GM19239 (cell line): ENCODE measurements at regions not wholly inside any gene's neighbourhood (a gene's known extent, or its start where the extent isn't known, plus 50 kb on each side); places are given as distances from the start of the nearest gene placed in this dataset.

Source experiments
- DNase-seq: peaks from one replicate; pipeline ENCODE4 v3.0.0; 2011; ENCODE audit warnings: low spot score; ENCODE audit not compliant: insufficient read length
- FAIRE-seq: peaks from 2 replicates; lab custom pipeline; 2011; peaks lifted over from hg19 to GRCh38; lab: Jason Lieb, UNC

DNA sequence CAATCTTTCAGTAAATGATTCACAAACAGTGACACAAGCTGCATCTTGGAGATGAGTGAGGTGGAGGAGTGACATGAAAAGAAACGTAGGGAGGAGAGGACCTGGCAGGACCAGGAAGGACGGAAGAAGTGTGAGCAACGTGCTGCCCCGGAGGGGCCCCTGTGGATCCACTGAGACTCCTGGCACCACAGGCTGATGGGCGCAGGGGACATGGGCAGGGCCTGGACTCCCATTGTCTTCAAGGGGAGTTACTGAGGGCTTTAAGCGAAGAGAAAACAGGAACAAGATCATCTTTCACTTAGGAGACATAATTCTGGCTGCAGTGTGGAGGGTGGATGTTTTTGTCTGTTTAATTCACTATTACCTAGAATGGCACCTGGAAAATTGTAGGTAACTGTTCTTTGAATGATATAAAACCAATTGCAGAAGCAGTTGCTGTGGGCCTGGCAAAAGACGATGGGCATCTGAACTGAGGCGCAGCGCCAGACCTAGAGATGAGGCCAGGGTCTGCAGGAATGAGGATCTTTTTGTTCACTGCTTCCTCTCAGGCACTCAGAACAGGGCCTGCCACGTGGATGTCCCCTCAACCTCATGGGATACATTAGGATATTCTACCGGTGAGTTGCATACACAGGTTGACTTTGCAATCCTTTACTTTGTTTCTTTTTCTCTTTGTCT lies 156.4 kb downstream of the TMEM18 start:
- no peak for DNase-seq
- no peak for FAIRE-seq

DNA sequence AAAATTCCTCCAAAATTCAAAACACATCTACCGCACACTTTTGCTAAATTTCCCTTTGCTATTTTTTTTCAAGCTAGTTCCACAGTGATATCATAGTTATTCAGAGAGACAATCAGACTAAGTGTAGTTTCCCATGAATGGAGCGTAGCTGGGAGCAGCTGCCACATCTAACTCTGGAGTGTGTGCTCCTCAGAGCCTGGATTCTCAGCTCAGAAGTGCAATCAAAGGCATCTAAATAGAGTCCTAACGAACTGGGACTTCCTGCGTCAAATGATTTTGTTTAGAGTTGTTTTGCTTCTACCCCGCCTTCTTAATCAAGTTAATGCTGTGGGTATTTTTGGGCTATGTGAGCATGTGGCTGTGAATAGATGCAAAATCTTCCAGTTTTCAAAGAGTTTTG lies 160.3 kb downstream of the TMEM18 start:
- DNase-seq (no peak), FAIRE-seq (no peak)

DNA sequence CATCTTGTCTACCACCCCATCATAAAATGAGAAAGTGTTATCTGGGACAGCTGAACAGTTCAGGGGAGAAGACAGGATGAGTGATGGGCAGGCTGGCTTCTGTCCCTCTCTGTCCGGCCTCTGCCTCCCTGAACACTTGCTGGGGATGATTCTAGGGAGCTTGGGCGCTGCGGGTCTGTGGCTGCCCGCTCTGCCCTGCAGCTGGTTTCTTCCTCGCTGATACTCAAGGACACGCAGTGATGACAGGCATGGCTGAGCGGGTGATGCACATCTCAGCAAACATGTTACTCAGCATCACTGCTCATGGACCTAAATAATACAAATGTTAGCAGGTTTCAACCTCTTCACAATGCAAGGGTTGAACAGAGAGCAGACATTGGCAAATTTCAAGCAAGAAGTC lies 161.1 kb downstream of the TMEM18 start:
- DNase-seq (no peak), FAIRE-seq (no peak)

DNA sequence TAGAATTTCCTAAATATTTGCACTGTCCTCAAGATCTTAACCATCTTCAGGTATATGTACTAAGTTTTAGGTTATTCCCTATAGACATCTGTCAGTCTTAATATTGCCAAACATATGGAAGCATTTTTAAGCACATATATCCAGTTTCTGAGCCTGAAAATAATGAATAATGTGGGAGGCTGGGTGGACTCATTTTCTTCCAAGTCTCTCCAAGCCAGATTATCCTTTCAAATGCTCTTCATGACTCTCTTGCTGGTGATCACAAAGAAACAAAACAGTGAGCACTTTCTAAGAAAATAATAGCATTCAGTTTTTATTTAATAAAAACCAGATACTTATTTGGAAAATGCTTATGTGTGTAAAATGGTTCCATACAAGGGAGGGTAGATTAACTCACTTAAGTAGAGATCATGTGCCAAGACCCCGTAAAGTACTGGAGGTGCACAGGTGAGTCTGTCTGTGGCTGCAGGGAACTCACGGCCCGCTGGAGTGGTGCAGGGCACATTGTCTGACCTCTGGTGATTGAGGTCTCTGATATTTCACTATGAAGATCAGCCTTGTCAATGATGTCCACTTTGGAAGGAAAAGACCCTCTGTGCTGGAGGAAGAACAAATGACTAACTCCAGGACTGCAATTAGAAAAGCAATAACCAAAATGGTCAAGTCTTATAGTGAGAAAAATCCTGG lies 161.6 kb downstream of the TMEM18 start:
- DNase-seq = no peak
- no peak for FAIRE-seq

DNA sequence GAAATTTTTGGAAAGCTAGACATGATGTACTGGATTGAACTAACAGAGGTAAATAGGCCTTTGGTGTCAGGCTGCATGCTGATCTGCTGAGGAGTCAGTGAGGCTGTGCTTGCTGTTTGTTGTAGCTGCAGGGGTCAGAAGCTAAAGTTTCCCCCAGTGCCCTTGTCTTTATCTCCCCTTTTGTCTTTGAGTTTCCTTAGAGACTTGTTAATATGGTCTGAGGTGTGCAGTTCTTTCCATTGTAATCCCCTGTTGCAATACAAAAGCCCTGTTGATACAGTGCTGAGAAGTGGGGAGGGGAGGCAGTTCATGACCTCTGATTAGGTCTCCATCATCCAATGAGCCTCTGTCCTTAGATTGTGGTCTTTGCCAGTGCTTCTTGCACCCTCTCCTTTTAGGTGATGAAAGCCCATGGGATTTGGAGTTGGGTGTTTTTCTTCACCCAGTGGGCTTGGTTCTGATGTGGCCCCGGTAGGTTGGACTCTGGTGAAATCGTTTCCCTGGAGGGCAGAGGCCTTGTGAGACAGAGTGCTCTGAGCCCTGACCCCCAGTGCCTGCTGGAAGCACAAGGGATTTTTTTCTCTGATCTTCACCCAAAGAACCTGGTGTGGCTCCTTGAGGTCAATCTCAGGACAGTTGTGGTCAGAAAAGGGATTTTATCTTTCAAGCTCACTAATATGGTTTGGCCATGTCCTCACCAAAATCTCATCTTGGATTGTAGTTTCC lies 163.1 kb downstream of the TMEM18 start:
- FAIRE-seq (no peak), DNase-seq (no peak)

DNA sequence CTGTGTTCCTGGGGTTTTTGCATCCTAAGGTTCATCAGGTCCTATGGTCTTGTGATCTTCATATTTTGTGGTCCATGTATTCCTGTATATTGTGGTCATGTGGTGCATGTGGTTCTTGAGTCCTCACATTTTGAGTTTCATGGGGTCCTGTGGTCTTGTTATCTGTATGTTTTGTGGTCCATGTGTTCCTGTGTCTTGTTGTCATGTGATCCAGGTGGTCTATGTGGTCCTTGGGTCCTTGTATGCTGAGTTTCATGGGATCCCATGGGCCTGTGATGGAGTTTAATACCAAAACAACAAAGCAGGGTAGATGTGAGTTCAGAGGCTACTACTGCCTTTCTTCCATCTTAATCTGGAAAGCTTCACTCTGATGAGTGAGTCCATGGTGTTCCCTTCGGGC lies 166.4 kb downstream of the TMEM18 start:
- FAIRE-seq (no peak), DNase-seq (no peak)

DNA sequence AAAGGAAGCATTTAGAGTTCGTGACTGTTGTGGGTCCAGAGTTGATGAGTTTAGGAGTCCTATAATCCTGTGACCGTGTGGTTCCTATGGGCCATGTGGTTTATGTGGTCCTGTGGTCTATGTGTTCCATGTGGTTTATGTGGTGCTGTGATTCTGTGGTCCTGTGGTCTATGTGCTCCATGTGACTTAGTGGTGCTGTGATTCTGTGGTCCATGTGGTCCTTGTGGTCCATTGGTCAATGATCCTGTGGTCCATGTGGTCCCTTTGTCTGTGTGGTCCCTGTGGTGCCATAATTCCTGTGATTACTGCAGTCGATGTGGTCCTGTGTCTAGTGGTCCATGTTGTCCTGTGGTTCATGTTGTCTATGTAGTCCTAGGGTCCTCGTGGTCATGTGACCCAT lies 167.3 kb downstream of the TMEM18 start:
- DNase-seq = no peak
- no peak for FAIRE-seq

DNA sequence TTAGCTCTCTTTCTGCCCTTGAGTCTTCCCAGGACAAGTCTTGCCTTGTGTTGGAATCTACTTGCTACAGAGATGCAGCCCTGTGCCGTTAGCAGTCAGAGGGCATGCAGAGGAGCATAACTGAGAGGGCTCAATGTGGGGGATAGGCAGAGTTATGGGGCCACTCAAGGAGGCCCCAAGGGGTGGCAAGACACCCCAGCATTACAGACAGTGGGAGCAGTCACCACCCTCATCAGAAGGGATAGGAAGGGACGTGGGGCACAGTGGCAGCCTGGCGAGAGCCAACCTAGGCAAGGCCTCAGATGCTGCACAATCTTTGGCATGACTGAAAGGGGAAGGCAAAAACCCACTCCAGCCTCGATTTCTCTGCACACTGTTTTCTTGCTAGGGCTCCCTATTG lies 169.1 kb downstream of the TMEM18 start:
- DNase-seq (no peak), FAIRE-seq (no peak)

DNA sequence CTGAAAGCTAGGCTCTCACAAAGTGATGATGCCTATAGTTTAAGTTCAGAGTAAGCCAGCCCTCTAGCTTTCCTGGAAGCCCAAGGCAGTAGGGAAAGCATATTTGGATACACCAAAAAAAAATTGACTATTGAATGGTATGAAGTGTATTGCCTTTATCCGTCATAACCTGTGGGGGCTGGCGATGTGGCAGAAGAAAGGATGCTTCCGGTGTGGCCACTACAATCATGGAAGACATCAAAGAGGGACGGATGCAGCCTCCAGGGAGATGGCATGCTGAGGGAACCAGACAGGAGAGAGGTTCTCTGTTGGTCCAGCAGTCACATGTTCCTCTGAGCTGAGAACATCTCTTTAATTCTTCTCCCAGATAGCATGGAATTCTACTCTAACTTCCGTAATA lies 170.3 kb downstream of the TMEM18 start:
- no peak for FAIRE-seq
- no peak for DNase-seq

DNA sequence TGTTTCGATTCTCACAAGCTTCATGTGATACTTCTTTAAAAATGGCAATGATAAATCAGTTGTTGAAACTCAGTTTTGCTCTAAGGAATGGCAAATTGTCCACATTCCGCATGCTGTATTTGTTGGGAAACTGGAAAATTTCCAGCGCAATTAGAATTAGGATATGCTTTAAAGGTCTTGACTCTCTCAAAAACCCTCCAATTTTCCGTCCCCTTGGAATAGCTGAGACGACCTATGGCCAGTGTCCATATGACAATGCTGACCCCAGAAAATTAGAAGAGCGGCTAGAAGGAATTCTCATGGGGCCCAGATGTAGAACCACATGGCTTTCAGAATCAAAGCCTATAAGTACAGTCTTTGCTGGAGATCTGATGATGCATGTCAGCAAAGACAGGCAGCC lies 170.8 kb downstream of the TMEM18 start:
- FAIRE-seq = no peak
- DNase-seq = no peak

DNA sequence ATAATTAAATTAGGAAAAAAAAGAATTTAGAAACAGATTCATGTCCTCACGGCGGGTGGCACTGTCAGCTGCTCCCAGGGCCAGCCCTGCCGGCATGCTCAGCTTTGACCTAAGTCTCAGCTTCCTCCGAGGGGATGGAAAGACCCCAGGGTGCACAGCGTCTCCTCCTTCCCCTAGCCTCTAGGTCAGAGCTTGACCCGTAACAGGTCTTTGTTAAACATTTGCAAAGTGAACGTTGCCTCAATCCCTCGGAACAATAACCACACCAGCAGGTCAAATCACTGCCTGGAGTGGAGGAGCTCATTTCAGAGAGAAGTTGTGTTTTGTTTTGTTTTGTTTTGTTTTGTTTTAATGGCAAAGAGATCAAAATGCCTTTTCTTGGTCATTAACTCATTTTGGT lies 171.3 kb downstream of the TMEM18 start:
- FAIRE-seq (no peak), DNase-seq (no peak)

DNA sequence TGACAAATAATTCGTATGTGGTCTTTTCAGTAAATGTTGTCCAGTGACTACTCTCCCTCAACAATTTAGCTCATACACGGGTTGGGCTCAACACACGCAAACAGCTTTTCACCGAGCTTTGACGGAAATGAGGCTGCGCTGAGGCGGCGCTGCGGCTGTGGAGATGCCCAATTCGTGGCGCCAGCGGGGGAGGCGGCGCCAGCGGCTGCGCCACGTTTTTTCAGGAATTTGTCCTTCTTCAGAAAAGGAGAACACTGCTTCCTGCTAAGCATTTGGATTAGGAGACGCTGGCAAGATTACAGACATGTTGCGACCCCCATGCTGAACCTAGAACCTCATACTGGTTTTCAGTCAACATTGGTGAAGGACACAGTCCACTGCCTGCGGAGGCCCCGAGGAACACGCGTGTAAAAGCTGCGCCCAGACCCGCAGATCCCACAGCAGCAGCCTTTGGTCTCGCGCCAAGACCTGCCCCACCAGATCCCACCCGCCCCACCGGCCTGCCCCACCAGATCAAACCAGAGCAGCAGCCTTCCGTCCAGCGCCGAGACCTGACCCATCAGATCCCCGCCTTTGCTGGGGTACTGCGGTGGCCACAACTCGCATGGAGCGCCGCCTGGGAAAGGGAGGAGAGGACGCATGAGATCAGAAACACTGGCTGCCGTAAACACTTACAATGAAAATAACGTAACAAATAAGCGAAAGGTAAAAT lies 173.8 kb downstream of the TMEM18 start:
- DNase-seq = no peak
- FAIRE-seq = no peak

DNA sequence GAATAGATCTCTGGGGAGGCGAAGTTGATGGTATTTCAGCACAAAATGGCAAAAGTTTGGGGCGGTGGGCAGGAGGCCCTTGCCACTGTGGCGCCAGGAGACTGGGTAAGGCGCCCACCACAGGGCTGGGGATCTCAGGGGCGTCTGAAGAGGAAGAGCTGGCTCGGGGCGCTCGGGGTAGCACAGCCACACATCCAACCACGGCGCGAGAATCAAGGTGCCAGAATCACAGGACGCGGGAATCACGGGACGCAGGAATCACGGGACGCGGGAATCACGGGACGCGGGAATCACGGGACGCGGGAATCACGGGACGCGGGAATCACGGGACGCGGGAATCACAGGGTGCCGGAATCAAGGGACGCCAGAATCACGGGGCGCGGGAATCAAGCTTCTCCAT lies 174.4 kb downstream of the TMEM18 start:
- no peak for FAIRE-seq
- no peak for DNase-seq

DNA sequence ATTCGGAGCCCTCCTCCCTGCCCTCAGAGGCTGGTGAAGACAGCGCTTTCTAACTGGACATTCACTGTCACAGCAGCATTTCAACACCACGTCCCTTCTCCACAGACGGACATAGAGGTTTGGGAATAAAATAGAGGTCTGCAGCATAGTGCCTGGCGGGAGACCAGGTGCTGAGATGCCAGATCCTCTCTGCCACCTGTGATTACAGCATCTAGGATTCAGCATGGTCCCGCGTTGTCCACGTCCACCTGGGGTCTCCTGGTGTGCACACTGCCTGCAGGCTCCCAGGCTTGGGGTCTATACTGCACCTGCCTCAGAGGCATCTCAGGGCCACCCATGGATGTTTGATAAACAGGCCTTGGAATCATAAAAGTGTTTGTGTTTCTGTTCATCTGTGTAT lies 175.5 kb downstream of the TMEM18 start:
- FAIRE-seq (no peak), DNase-seq (no peak)

DNA sequence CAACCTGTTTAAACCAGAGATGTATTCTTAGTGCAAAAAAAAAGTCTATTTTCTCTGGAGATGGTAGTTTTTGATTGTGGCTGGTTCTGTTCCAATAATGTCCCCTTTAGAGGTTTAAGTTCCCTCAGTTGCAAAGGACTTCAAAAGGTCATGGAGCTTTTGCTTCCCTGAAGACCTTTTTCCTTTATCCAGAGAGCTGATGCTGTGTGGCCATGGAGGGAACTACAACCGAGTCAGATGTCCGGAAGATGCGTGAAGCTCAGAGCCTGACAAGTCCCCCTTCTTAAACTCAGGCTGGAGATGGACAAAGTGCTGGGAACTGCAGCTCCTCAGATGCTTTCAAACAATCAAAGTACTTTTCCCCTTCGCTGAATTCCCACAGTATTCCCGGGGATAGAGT lies 176.1 kb downstream of the TMEM18 start:
- no peak for FAIRE-seq
- DNase-seq = no peak

DNA sequence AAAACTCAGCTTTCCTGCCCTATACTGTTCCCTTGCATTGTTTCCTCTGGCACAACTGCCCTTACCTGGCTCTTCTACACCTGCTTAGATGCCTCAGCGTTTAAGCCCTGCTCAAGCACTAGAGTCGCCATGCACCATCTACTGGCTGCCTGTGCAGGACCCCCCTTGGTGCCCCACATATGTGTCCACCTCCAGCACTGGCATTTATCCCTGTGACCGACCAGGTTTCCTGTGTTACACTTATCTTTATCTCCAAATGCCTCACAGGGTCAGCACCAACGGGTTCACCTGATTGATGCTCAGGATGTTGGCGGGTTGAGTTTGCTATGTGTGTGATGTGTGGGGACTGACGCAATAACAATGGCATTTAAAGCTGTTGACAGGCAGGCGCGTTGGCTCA lies 177.5 kb downstream of the TMEM18 start:
- FAIRE-seq (no peak), DNase-seq (no peak)

DNA sequence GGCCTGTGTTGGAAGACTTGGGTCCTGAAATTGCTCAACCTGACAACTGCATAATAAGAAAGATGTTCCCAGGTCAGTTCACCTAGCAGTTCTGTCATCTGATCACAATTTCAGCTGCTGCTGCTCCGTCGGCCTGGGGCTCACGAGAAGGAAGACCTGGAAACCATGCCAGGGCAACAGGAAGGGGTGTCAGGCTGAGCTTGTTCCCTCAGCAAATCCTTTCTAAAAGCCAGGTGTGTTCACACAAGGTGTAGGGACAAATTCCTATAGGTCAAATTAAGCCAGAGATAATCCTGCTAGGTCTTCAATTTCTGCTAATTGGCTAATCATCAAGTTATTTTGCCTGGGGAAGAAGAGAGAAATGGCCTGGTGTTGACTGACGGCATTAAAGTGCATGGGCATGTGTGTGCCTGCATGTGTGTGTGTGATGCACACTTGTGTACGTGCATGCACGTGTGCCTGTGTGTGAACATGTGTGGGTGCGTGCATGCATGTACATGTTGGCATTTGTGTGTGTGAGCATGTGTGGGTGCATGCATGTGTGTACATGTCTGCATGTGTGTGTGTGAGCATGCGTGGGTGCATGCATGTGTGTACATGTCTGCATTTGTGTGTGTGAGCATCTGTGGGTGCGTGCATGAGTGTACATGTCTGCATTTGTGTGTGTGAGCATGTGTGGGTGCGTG lies 178.6 kb downstream of the TMEM18 start:
- DNase-seq = no peak
- FAIRE-seq = no peak

DNA sequence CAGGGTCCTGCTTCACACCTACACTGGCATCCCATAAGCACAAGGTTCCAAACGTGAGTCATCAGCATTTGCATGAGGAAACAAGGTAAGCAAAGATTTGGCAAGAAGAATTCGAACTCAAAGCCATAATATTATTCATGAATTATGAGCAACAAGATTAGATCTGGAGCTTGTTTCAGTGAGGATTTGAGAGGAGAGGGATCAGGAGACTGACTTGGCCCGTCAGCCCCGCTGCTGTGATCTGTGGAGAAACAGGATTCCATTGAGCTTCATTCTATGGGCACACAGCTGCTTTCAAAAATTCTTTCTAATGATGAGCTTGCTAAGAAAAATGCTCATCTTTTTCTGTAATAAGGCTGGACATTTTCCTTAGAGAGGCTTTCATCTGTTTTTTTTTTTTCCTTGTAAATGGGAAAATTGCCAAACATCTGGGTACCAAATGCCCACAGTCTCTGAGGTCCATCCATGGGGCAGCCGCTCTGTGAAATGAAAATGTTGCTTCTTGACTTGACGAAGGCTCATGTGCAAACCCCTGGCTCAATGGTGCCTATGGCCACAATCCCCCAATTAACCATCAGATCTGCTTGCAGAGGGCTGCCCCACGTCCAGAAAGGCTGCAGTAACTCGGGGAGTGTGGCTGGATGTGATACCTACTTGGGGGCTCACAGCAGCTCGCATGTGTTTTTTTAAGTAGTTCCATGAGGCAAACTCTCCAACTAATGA lies 179.3 kb downstream of the TMEM18 start:
- no peak for FAIRE-seq
- no peak for DNase-seq

DNA sequence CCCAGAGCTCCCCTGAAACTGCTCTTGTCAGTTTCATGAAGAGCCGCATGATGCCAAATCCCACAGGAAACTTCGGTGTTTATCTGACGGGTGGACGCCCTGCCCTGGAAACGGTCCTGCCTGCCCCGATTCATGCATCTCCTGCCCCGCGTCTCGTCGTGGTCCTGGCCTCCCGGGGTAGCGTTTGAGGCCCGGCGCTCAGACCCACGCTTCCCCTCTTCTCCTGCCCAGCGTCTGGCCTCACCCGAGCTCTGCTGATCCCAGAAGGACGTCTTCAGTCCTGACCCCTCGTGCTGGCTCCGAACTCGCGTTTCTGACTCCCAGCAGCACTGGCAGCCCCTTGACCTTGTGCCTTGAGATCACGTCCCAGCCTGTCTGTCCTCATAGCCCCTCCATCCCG lies 180.5 kb downstream of the TMEM18 start:
- FAIRE-seq = no peak
- DNase-seq = no peak

DNA sequence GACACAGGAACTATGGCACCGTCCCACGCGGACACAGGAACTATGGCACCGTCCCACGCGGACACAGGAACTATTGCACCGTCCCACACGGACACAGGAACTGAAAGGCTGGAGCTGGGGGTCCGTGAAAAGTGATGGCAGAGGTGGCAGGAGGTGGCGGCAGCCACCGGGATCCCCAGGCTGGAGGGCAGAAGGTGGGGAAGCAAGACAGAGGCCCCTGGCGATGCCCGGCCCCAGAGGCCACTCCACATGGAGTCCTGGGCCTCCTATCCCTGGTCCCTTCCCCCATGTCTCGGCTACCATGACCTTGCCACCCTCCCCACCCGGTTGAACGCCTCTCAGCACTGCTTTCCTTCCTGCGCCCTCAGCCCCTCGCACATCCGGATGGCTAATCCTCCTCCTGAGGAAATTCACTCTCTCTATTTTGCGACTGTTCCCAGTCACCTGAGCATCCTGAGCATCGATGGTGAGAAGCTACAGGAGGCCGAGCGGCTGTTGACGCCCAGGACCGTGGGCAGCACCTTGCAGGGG lies 181.4 kb downstream of the TMEM18 start:
- FAIRE-seq (no peak), DNase-seq (no peak)
